ENCODE measurements at regions not wholly inside any gene's neighbourhood (a gene's known extent, or its start where the extent isn't known, plus 50 kb on each side); places are given as distances from the start of the nearest gene placed in this dataset.

DNA sequence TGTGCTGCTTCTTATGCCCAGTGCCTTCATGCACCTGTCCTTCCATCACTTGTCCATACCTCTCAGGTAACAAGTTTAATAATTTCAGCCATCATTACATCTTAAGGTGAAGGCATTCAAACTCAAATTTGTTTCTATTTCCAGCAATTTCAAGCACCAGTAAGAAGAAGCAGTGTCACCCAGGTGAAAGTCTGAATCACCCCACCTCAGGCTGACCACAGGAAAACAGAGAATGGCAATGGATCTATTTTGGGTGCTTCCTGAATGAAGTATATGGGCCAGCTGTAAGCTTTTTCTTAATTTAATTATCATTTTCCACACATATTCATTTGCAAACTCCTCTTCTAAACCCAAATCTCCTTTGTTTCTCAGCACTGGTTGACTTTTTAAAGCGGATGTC, 372.7 kb upstream of the SOX11 start:
- in situ Hi-C loops (cut with HindIII; ENCODE audit: extremely low pct_ligation_motif_present, low pct_unique_long_range_greater_than_20kb) = no loop called here
- no peaks in the 10 kb centered on the region for H3K36me3 ChIP-seq (replicated peaks in 1 of 2; ENCODE audit: control insufficient read depth in 1 of 2, insufficient read depth in 2 of 2, low read length in 2 of 2)
- DNase-seq (ENCODE audit: low spot score) = no peak
- ChIA-PET CTCF (ENCODE audit: low intra/inter-chr PET ratio, low total read pairs) (no interaction called here), POLR2A (no interaction called here)
- no peak overlapping the region for H3K4me2 ChIP-seq (ENCODE audit: low read depth, low read length)
- no peak overlapping the region for H2AFZ ChIP-seq (ENCODE audit: low read length)
- H4K20me1 ChIP-seq (ENCODE audit: insufficient read depth, low read length) = no peaks in the 10 kb centered on the region
- no peak overlapping the region for H3K27ac ChIP-seq (ENCODE audit: extremely low read length, insufficient read depth, low read length)
- FAIRE-seq = no peak
- intact Hi-C loops (cut with micrococcal nuclease; ENCODE audit: unreplicated experiment) = no loop called here
- H3K79me2 ChIP-seq (ENCODE audit: insufficient read depth, low read length) = no peaks in the 10 kb centered on the region
- no peaks in the 10 kb centered on the region for H3K4me1 ChIP-seq (ENCODE audit: insufficient read depth, low read length)
- no peak for TF ChIP-seq ZSCAN20 (CRISPR knock-in tag; IDR thresholded peaks at IDR 0.05; ENCODE audit: borderline replicate concordance)
- TF ChIP-seq ZNF570 (CRISPR knock-in tag; IDR thresholded peaks at IDR 0.05; ENCODE audit: borderline replicate concordance) = no peak
- no peak for TF ChIP-seq SMYD3 (CRISPR knock-in tag; IDR thresholded peaks at IDR 0.05)
- TF ChIP-seq ZNF557 (CRISPR knock-in tag; IDR thresholded peaks at IDR 0.05) = no peak
- no peak for TF ChIP-seq GABPA (IDR thresholded peaks at IDR 0.05; ENCODE audit: low read depth, low read length)
- TF ChIP-seq GABPA (CRISPR knock-in tag; IDR thresholded peaks at IDR 0.05; ENCODE audit: low read depth) = no peak
- peaks cover 79% of the 10 kb centered on the region for H3K9me3 ChIP-seq (ENCODE audit: low read length)
- 5% methylated on average over 1 of the region's 1 CpG for WGBS (ENCODE audit: low lambda C conversion rate)
- H3K4me3 ChIP-seq (replicated peaks in 1 of 3; ENCODE audit: insufficient read depth in 1 of 3, low read depth in 2 of 3, low read length in 3 of 3) = no peak overlapping the region
- no peak for ATAC-seq
- no peak overlapping the region for H3K9ac ChIP-seq (ENCODE audit: insufficient read depth, low read depth, low read length)
- BruUV-seq (replicated peaks) = no TSS peak
- no peaks in the 10 kb centered on the region for H3K27me3 ChIP-seq (ENCODE audit: control insufficient read depth in 1 of 2, insufficient read depth in 2 of 2, low read length in 2 of 2)

DNA sequence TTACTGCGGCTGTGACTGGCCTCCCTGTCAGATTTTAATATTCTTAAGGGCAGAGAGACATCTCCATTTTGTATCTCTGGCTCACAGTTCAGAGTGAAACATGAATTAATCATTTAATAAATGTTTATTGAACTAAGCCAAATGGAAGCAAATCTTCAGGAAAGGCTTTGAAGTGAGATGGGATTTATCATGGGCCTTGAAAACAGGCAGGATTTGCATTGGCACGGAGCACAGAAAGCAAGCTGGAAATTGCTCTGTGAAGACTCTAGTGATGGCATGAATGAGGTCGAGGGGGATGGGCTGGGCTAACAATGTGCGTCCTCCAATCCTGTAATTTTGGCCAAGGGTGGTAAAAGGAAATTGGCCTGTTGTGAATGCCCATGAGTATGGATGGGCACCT, 369.8 kb upstream of the SOX11 start:
- FAIRE-seq (no peak), DNase-seq (ENCODE audit: low spot score) (no peak), ATAC-seq (no peak)
- Histone ChIP-seq H3K4me2 (ENCODE audit: low read depth, low read length) (no peak overlapping the region), H3K36me3 (replicated peaks in 1 of 2; ENCODE audit: control insufficient read depth in 1 of 2, insufficient read depth in 2 of 2, low read length in 2 of 2) (no peaks in the 10 kb centered on the region), H3K9me3 (ENCODE audit: low read length) (peaks cover 81% of the 10 kb centered on the region), H2AFZ (ENCODE audit: low read length) (no peak overlapping the region), H3K27ac (ENCODE audit: extremely low read length, insufficient read depth, low read length) (no peak overlapping the region), H3K4me1 (ENCODE audit: insufficient read depth, low read length) (no peaks in the 10 kb centered on the region), H3K27me3 (ENCODE audit: control insufficient read depth in 1 of 2, insufficient read depth in 2 of 2, low read length in 2 of 2) (no peaks in the 10 kb centered on the region), H4K20me1 (ENCODE audit: insufficient read depth, low read length) (no peaks in the 10 kb centered on the region), H3K79me2 (ENCODE audit: insufficient read depth, low read length) (no peaks in the 10 kb centered on the region), H3K9ac (ENCODE audit: insufficient read depth, low read depth, low read length) (no peak overlapping the region), H3K4me3 (replicated peaks in 1 of 3; ENCODE audit: insufficient read depth in 1 of 3, low read depth in 2 of 3, low read length in 3 of 3) (no peak overlapping the region)
- no TSS peak for BruUV-seq (replicated peaks)
- ChIA-PET POLR2A (no interaction called here), CTCF (ENCODE audit: low intra/inter-chr PET ratio, low total read pairs) (no interaction called here)
- in situ Hi-C loops (cut with HindIII; ENCODE audit: extremely low pct_ligation_motif_present, low pct_unique_long_range_greater_than_20kb) = no loop called here
- intact Hi-C loops (cut with micrococcal nuclease; ENCODE audit: unreplicated experiment) = no loop called here
- WGBS (ENCODE audit: low lambda C conversion rate) = 12% methylated on average over 4 of the region's 4 CpGs
- TF ChIP-seq, protein P1, sequence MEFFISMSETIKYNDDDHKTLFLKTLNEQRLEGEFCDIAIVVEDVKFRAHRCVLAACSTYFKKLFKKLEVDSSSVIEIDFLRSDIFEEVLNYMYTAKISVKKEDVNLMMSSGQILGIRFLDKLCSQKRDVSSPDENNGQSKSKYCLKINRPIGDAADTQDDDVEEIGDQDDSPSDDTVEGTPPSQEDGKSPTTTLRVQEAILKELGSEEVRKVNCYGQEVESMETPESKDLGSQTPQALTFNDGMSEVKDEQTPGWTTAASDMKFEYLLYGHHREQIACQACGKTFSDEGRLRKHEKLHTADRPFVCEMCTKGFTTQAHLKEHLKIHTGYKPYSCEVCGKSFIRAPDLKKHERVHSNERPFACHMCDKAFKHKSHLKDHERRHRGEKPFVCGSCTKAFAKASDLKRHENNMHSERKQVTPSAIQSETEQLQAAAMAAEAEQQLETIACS (CRISPR knock-in tag; IDR thresholded peaks at IDR 0.05) = no peak
- TF ChIP-seq ATF7-NPFF (CRISPR knock-in tag; IDR thresholded peaks at IDR 0.05; ENCODE audit: low read depth) = no peak
- TF ChIP-seq CHCHD3 (CRISPR knock-in tag; IDR thresholded peaks at IDR 0.05) = no peak
- no peak for TF ChIP-seq ZNF652 (CRISPR knock-in tag; IDR thresholded peaks at IDR 0.05; ENCODE audit: borderline replicate concordance, low read depth)
- TF ChIP-seq, protein P2, sequence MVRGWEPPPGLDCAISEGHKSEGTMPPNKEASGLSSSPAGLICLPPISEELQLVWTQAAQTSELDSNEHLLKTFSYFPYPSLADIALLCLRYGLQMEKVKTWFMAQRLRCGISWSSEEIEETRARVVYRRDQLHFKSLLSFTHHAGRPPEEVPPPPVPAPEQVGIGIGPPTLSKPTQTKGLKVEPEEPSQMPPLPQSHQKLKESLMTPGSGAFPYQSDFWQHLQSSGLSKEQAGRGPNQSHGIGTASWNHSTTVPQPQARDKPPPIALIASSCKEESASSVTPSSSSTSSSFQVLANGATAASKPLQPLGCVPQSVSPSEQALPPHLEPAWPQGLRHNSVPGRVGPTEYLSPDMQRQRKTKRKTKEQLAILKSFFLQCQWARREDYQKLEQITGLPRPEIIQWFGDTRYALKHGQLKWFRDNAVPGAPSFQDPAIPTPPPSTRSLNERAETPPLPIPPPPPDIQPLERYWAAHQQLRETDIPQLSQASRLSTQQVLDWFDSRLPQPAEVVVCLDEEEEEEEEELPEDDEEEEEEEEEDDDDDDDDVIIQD (CRISPR knock-in tag; IDR thresholded peaks at IDR 0.05; ENCODE audit: low read depth) = no peak
- no peak for TF ChIP-seq ZNF12 (CRISPR knock-in tag; IDR thresholded peaks at IDR 0.05)
- no peak for TF ChIP-seq BATF2 (CRISPR knock-in tag; IDR thresholded peaks at IDR 0.05)
- no peak for TF ChIP-seq ZNF264 (CRISPR knock-in tag; IDR thresholded peaks at IDR 0.05)
- no peak for TF ChIP-seq ERF (CRISPR knock-in tag; IDR thresholded peaks at IDR 0.05)
